ENCODE measurements at regions not wholly inside any gene's neighbourhood (a gene's known extent, or its start where the extent isn't known, plus 50 kb on each side); places are given as distances from the start of the nearest gene placed in this dataset.

DNA sequence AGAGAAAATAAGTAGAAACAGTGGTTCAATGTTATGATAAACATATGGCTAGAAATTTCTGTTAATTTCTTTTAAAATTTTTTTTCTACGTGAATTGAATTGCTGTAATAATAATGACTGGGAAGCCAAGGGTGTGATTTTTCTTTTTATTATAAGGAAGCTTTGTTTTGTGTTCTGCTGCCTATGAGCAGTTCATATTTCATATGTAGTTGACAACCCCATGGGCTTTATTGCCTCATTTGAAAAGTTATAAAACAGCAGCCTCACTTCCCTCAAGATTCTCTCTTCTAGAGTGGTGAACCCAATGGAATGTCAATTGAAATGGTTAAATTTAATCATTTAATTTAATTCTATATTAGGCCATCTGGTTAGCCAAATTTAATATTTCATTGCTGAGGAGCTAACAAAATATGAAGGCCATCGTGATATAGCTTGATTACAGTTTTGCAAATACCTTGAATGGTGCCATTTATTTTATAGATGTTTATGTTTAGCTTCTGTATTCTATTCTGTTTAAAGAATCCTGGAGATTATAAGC, 72.6 kb upstream of the DOCK10 start:
- no peak for DNase-seq (ENCODE audit: low read depth in 1 of 2, low spot score in 2 of 2)
- Histone ChIP-seq H3K9me3 (replicated peaks) (no peaks in the 10 kb centered on the region), H3K27ac (no peak overlapping the region), H3K36me3 (no peaks in the 10 kb centered on the region), H3K27me3 (replicated peaks) (no peaks in the 10 kb centered on the region), H3K4me1 (replicated peaks) (0 out of 2 replicates have a peak, but pooled peaks cover 4% of the 10 kb centered on the region), H3K4me3 (no peak overlapping the region)

DNA sequence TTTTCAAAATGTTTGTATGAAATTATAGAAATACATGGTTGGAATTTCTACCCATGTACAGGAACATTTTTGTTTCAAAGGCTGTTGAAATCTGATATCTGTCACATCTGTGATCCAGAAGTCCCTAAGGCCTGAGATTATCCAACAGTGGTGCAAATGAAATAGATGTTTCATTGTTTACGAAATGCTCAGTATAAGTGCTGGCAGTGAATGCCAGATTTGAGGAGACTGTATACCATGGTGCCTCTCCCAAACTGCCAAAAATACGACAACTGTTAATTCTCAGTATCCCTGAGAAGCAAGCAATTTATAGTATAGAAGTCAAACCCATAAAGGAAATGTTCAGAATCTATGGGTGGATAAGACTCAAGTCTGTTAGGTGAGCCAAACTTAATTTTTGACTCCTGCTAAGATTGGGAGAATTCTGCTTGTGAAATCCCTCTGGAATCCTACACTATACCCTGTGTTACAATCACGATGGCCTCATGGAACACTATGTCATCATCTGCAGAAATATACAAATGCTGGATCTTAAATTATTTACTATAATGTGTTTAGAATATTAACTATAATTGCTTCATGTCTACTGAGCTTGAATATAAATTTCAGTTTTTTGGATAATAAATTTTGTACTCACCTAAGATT, 71.2 kb upstream of the DOCK10 start:
- Histone ChIP-seq H3K4me1 (replicated peaks) (peaks cover 5% of the 10 kb centered on the region; the same call in 1 of the 2 replicates), H3K27ac (no peak overlapping the region), H3K27me3 (replicated peaks) (no peaks in the 10 kb centered on the region), H3K36me3 (no peaks in the 10 kb centered on the region), H3K9me3 (replicated peaks) (no peaks in the 10 kb centered on the region), H3K4me3 (no peak overlapping the region)
- no peak for DNase-seq (ENCODE audit: low read depth in 1 of 2, low spot score in 2 of 2)

DNA sequence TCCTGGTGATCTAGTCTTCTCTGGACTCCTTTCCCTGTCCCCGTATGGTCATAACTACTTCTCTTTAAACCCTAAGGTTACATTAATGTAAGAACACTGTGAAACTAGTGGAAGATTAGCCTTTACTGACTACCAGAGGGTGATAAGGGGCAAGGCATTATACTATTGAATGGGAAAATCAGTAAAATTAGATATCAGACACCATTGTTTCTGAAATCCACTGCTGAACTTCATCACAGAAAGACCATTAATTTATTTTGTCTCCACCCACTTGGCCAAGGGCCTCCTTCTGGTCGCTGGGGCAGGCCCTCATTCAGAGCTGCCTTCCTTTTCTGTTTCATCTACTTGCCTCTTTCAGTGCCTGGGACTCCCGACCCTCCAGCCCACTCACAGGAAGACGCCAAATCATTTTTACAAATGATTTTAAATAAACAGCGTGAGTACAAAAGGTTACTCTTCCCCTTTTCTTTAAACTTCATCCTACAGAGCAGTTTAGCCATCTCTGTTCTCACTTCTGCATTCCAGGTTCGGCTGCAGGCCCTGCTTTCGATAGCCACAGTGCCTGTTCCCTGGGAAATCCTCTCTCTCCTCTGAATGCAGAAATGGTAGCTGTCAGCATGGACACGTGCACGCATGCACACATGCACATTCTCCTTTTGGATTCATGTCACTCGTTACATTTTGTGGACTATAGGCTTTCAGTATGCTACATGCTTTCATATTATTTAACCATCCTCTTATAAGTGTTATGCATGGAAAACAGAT, 70.3 kb upstream of the DOCK10 start:
- H3K27ac ChIP-seq: no peak overlapping the region
- DNase-seq (ENCODE audit: low read depth in 1 of 2, low spot score in 2 of 2): no peak
- no peaks in the 10 kb centered on the region for H3K27me3 ChIP-seq (replicated peaks)
- H3K4me1 ChIP-seq (replicated peaks): peaks cover 7% of the 10 kb centered on the region; the same call in 1 of the 2 replicates
- H3K36me3 ChIP-seq: no peaks in the 10 kb centered on the region
- H3K9me3 ChIP-seq (replicated peaks): no peaks in the 10 kb centered on the region
- H3K4me3 ChIP-seq: no peak overlapping the region

- Histone ChIP-seq H3K27me3 (replicated peaks) (no peaks in the 10 kb centered on the region), H3K9me3 (replicated peaks) (no peaks in the 10 kb centered on the region), H3K27ac (no peak overlapping the region), H3K4me3 (no peak overlapping the region), H3K4me1 (replicated peaks) (peaks cover 21% of the 10 kb centered on the region), H3K36me3 (no peaks in the 10 kb centered on the region)
- DNase-seq (ENCODE audit: low read depth in 1 of 2, low spot score in 2 of 2): no peak
Observed at GRCh38 chr2:225108805-225109204, 66.5 kb upstream of the DOCK10 start.

- no peaks in the 10 kb centered on the region for H3K27me3 ChIP-seq (replicated peaks)
- H3K4me1 ChIP-seq (replicated peaks): peaks cover 49% of the 10 kb centered on the region
- no peak overlapping the region for H3K4me3 ChIP-seq
- no peaks in the 10 kb centered on the region for H3K9me3 ChIP-seq (replicated peaks)
- H3K36me3 ChIP-seq: no peaks in the 10 kb centered on the region
- peak overlapping the region; percentile 100 for H3K27ac ChIP-seq
- no peak for DNase-seq (ENCODE audit: low read depth in 1 of 2, low spot score in 2 of 2)
Observed at GRCh38 chr2:225104971-225105370, 62.7 kb upstream of the DOCK10 start.

DNA sequence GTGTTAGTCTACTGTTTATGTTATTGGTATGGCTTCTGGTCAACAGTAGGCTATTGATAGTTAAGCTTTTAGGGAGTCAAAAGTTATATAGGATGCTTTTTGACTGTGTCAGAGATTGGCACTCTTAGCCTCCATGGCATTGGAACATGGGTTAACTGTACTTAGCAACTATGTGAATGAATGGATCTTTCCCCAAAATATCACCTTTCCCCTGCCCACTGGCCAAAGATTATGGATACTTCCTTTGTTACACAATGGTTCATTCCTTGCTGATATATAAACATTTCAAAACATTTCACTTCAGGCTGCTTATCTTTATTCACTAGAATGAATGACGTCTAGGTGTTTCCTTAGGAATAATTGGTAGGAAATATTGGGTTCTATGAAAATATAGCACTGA, 62.1 kb upstream of the DOCK10 start:
- no peak for DNase-seq (ENCODE audit: low read depth in 1 of 2, low spot score in 2 of 2)

DNA sequence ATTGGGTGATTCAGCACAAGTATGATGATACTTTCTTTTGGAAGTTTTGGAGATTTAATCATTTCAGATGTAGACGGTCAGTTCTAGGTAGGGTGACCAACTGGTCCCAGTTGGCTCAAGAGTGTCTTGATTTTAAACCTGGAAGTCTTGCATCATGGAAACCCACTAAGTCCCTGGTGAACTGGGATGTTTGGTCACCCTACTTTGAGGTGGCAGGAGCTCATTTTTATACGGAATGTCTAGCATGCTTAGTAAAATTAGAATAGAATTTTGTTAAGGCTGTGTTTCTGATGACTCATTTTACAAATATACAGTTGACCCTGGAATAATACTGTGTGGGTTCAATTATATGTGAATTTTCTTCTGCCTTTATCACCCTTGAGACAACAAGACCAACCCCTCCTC, 61.5 kb upstream of the DOCK10 start:
- H3K27me3 ChIP-seq (replicated peaks): no peaks in the 10 kb centered on the region
- peak; percentile 56 to 87 for DNase-seq (ENCODE audit: low read depth in 1 of 2, low spot score in 2 of 2)
- H3K4me3 ChIP-seq: no peak overlapping the region
- no peaks in the 10 kb centered on the region for H3K9me3 ChIP-seq (replicated peaks)
- H3K36me3 ChIP-seq: no peaks in the 10 kb centered on the region
- peaks cover 58% of the 10 kb centered on the region for H3K4me1 ChIP-seq (replicated peaks)
- H3K27ac ChIP-seq: peak overlapping the region; percentile 100

More for the DNA sequence above, 62.1 kb upstream of the DOCK10 start:
- Histone ChIP-seq H3K4me1 (replicated peaks) (peaks cover 55% of the 10 kb centered on the region), H3K9me3 (replicated peaks) (no peaks in the 10 kb centered on the region), H3K36me3 (no peaks in the 10 kb centered on the region), H3K27me3 (replicated peaks) (no peaks in the 10 kb centered on the region), H3K27ac (peak overlapping the region; percentile 100), H3K4me3 (no peak overlapping the region)

DNA sequence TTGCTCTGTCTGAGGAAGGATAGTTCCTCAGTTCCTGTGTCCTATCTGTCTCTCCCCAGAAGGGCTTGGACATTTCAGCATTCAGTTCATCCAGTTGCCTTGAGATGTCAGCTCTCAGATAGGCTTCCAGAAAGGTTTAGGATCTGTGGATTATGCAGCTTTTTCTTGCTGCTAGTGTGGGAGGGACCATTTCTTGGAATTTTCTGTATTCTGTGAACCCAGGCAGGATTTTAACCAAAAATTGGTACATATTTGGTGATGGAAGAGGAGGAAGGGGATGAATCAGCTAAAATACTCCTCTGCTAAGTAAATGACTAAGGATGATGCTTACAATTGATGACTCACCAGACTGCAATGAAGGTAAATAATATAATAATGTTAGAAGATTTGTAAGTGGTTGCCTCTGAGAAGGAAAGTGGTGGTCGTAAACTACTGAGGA, 58.6 kb upstream of the DOCK10 start:
- DNase-seq (ENCODE audit: low read depth in 1 of 2, low spot score in 2 of 2): peak; percentile 52 to 96
- Histone ChIP-seq H3K4me3 (no peak overlapping the region), H3K4me1 (replicated peaks) (peaks cover 70% of the 10 kb centered on the region), H3K36me3 (no peaks in the 10 kb centered on the region), H3K27ac (peak overlapping the region; percentile 100), H3K9me3 (replicated peaks) (no peaks in the 10 kb centered on the region), H3K27me3 (replicated peaks) (no peaks in the 10 kb centered on the region)

DNA sequence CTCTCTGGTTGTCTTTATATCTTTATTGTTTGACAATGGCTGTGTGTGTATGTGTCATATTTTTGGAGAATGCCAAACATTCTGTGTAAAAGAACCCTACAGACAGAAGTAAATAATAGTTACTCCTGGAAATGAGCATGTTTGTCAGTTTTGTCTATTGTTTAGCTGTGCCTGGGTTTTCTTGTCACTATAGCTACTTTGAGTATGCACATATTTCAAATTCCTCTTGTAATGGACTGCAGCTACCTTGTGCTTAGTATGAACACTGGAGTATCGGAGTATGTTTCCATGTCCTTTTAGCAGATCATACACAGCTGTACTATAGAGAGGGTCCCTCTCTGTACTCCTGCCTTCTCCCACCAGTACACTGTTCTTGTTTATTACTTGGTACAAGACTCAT, 58.0 kb upstream of the DOCK10 start:
- H3K36me3 ChIP-seq: no peaks in the 10 kb centered on the region
- H3K4me1 ChIP-seq (replicated peaks): peaks cover 70% of the 10 kb centered on the region
- no peak overlapping the region for H3K4me3 ChIP-seq
- DNase-seq (ENCODE audit: low read depth in 1 of 2, low spot score in 2 of 2): peak; percentile 50 to 92
- H3K9me3 ChIP-seq (replicated peaks): no peaks in the 10 kb centered on the region
- no peaks in the 10 kb centered on the region for H3K27me3 ChIP-seq (replicated peaks)
- H3K27ac ChIP-seq: peak overlapping the region; percentile 100

DNA sequence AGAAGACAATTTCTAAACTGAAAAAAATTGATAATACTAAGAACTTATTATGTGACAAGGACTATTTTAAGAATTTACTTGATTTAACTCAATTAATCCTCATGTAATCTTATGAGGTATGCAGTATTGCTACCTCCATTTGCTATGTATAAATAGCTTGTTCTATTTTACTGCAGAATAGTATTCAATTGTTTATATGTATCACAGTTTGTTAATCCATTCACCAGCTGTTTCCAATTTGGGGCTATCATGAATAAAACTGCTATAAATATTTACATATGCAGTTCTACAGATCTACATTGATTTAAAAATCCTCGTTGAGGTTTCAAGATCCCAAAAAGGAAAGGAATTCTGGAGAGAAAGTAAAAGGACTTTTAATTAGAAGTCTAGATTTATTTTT, 54.8 kb upstream of the DOCK10 start:
- Histone ChIP-seq H3K27ac (peak overlapping the region; percentile 2; the same call in 1 of the 2 replicates), H3K27me3 (replicated peaks) (no peaks in the 10 kb centered on the region), H3K36me3 (no peaks in the 10 kb centered on the region), H3K4me3 (no peak overlapping the region), H3K4me1 (replicated peaks) (peaks cover 42% of the 10 kb centered on the region), H3K9me3 (replicated peaks) (no peaks in the 10 kb centered on the region)
- peak in 1 of 2 experiments; percentile 51 for DNase-seq (ENCODE audit: low read depth in 1 of 2, low spot score in 2 of 2)

All from SJSA1 (cell line).